ENCODE measurements at regions not wholly inside any gene's neighbourhood (a gene's known extent, or its start where the extent isn't known, plus 50 kb on each side); places are given as distances from the start of the nearest gene placed in this dataset.

GRCh38 chr1:61612602-61613001 is 112.3 kb downstream of the TM2D1 start:
- TF ChIP-seq CTCF (conservative IDR thresholded peaks at IDR 0.05): no peak
- no peak overlapping the region for H3K27ac ChIP-seq

- no peak overlapping the region for H3K27ac ChIP-seq
- no peak for TF ChIP-seq CTCF (conservative IDR thresholded peaks at IDR 0.05)
These were observed 115.9 kb downstream of the TM2D1 start for GRCh38 chr1:61609040-61609439.

GRCh38 chr1:61607448-61607847 is 117.5 kb downstream of the TM2D1 start:
- no peak overlapping the region for H3K27ac ChIP-seq
- TF ChIP-seq CTCF (conservative IDR thresholded peaks at IDR 0.05): no peak

- no peak for TF ChIP-seq CTCF (conservative IDR thresholded peaks at IDR 0.05)
- no peak overlapping the region for H3K27ac ChIP-seq
These were observed 118.3 kb downstream of the TM2D1 start for GRCh38 chr1:61606448-61607312.

- no peak for TF ChIP-seq CTCF (conservative IDR thresholded peaks at IDR 0.05)
These were observed 119.2 kb downstream of the TM2D1 start for GRCh38 chr1:61605607-61606321.

GRCh38 chr1:61604684-61605083 is 120.3 kb downstream of the TM2D1 start:
- no peak for TF ChIP-seq CTCF (conservative IDR thresholded peaks at IDR 0.05)
- H3K27ac ChIP-seq: no peak overlapping the region

More at GRCh38 chr1:61605607-61606321, 119.2 kb downstream of the TM2D1 start:
- no peak overlapping the region for H3K27ac ChIP-seq

- H3K27ac ChIP-seq: no peak overlapping the region
- no peak for TF ChIP-seq CTCF (conservative IDR thresholded peaks at IDR 0.05)
These were observed 120.7 kb downstream of the TM2D1 start for GRCh38 chr1:61604261-61604660.

Measured in VCaP (cell line).